ENCODE measurements at regions not wholly inside any gene's neighbourhood (a gene's known extent, or its start where the extent isn't known, plus 50 kb on each side); places are given as distances from the start of the nearest gene placed in this dataset.
"Not testable (repeated sequence)": the region's sequence is repeated elsewhere in the genome, so short reads cannot be mapped to it uniquely, and the experiment has no call there.

- DNase-seq: no peak
Measured at GRCh38 chr9:7467186-7467585, 332.4 kb downstream of the DMAC1 start.

GRCh38 chr9:7461791-7462190 is 337.8 kb downstream of the DMAC1 start:
- no peak for DNase-seq

GRCh38 chr9:7456793-7457530 is 342.6 kb downstream of the DMAC1 start:
- DNase-seq: no peak

GRCh38 chr9:7456377-7456776 is 343.2 kb downstream of the DMAC1 start:
- no peak for DNase-seq

- no peak for DNase-seq
Measured at GRCh38 chr9:7454624-7455023, 345.0 kb downstream of the DMAC1 start.

- DNase-seq: no peak
Measured at GRCh38 chr9:7452378-7452777, 347.2 kb downstream of the DMAC1 start.

- no peak for DNase-seq
Measured at GRCh38 chr9:7451062-7451461, 348.5 kb downstream of the DMAC1 start.

GRCh38 chr9:7443541-7443940 is 356.0 kb downstream of the DMAC1 start:
- no peak for DNase-seq

GRCh38 chr9:7439355-7439995 is 360.1 kb downstream of the DMAC1 start:
- DNase-seq: no peak

- no peak for DNase-seq
Measured at GRCh38 chr9:7436754-7437153, 362.8 kb downstream of the DMAC1 start.

- no peak for DNase-seq
Measured at GRCh38 chr9:7433508-7434292, 365.9 kb downstream of the DMAC1 start.

- DNase-seq: no peak
Measured at GRCh38 chr9:7432989-7433388, 366.6 kb downstream of the DMAC1 start.

GRCh38 chr9:7417397-7417796 is 382.2 kb downstream of the DMAC1 start:
- not testable (repeated sequence) for DNase-seq

GRCh38 chr9:7415836-7416235 is 383.7 kb downstream of the DMAC1 start:
- peak; percentile 27 for DNase-seq

GRCh38 chr9:7408845-7409244 is 390.7 kb downstream of the DMAC1 start:
- no peak for DNase-seq

GRCh38 chr9:7407246-7407645 is 392.3 kb downstream of the DMAC1 start:
- DNase-seq: no peak

GRCh38 chr9:7405924-7406604 is 393.5 kb downstream of the DMAC1 start:
- no peak for DNase-seq

GRCh38 chr9:7403839-7404487 is 395.6 kb downstream of the DMAC1 start:
- DNase-seq: no peak

- DNase-seq: no peak
Measured at GRCh38 chr9:7403028-7403389, 396.6 kb downstream of the DMAC1 start.

- peak; percentile 58 for DNase-seq
Measured at GRCh38 chr9:7402334-7403027, 397.1 kb downstream of the DMAC1 start.

GRCh38 chr9:7401116-7401515 is 398.5 kb downstream of the DMAC1 start:
- no peak for DNase-seq

Data from renal pelvis (tissue), 1 donor.